Stomach (tissue), 8 donors: ENCODE measurements at regions not wholly inside any gene's neighbourhood (a gene's known extent, or its start where the extent isn't known, plus 50 kb on each side); places are given as distances from the start of the nearest gene placed in this dataset.
A peak's percentile ranks its signal among the peaks of the same experiment; 100 is the strongest.
"Not testable (repeated sequence)": the region's sequence is repeated elsewhere in the genome, so short reads cannot be mapped to it uniquely, and the experiment has no call there.

Source experiments
- DNase-seq, 2 donors: peaks; one replicate each; pipeline versions ENCODE4 v3.0.0 to v3.0.0-alpha.2; 2013 to 2019
- H3K27ac ChIP-seq, 5 donors: fragments of 200-600 bp in 4 of 5; sonication (generic) in 4 of 5; one replicate each; pipeline ENCODE4 v1.5.1; 2013 to 2019; ENCODE audit warnings: mild to moderate bottlenecking in 1 of 5, moderate library complexity in 1 of 5
- H3K27me3 ChIP-seq, 3 donors: fragments of 200-600 bp; sonication (generic); one replicate each; pipeline ENCODE4 v1.5.1; 2017 to 2019; ENCODE audit warnings: mixed run types in 1 of 3
- H3K36me3 ChIP-seq, 4 donors: fragments of 200-600 bp; sonication (generic); 1 replicate in 3 of 4; 2 replicates in 1 of 4; pipeline ENCODE4 v1.5.1; 2016 to 2019
- H3K4me1 ChIP-seq, 4 donors: fragments of 200-600 bp; sonication (generic); one replicate each; pipeline ENCODE4 v1.5.1; 2016 to 2019
- H3K4me3 ChIP-seq, 4 donors: fragments of 200-600 bp; sonication (generic) in 3 of 4; one replicate each; pipeline ENCODE4 v1.5.1; 2016 to 2019; ENCODE audit warnings: mild to moderate bottlenecking in 1 of 4
- H3K9me3 ChIP-seq, 4 donors: fragments of 200-600 bp; sonication (generic); one replicate each; pipeline ENCODE4 v1.5.1; 2016 to 2019
- EP300 ChIP-seq: sonication (generic); formaldehyde crosslinking; IDR thresholded peaks from one replicate; pipeline ENCODE4 v1.6.1; 2017; ENCODE audit warnings: antibody characterized with exemption
- POLR2A ChIP-seq, 4 donors: fragments of 450-650 bp; IDR thresholded peaks; one replicate each; pipeline ENCODE4 v1.6.1; 2016; ENCODE audit warnings: antibody characterized with exemption in 4 of 4, control low read depth in 2 of 4, mild to moderate bottlenecking in 1 of 4, moderate library complexity in 1 of 4
- POLR2AphosphoS5 ChIP-seq, 3 donors: sonication (generic); formaldehyde crosslinking; IDR thresholded peaks; one replicate each; pipeline ENCODE4 v1.6.1; 2016; ENCODE audit warnings: antibody characterized with exemption in 3 of 3
- WGBS, 5 donors: extraction: QIAGEN DNeasy Blood & Tissue Kit in 3 of 5; methylation state at CpG; one replicate each; pipeline versions ENCODE4 v1.1.5 to v1.1.7; 2013 to 2018; 5-methylcytosine and 5-hydroxymethylcytosine counted together
- intact Hi-C: fragments of 100-400 bp; cut with DNase I; formaldehyde crosslinking; loops from one replicate; pipeline ENCODE4 v1.15.1; 2023; ENCODE audit warnings: low total_unique reads
- TF ChIP-seq, protein P1 (sequence below), 7 experiments: fragments of 450-650 bp in 4 of 7; fragments of 200-600 bp in 3 of 7; sonication (generic) in 3 of 7; IDR thresholded peaks; one replicate each; pipeline ENCODE4 v1.5.1; 2016 to 2019; ENCODE audit warnings: antibody characterized with exemption in 7 of 7, control low read depth in 2 of 7, mild to moderate bottlenecking in 1 of 7
- donor health status: healthy with polysubstance abuse.
- donor health status: Bipolar disorder and iron deficiency.
- donor health status: healthy.

DNA sequence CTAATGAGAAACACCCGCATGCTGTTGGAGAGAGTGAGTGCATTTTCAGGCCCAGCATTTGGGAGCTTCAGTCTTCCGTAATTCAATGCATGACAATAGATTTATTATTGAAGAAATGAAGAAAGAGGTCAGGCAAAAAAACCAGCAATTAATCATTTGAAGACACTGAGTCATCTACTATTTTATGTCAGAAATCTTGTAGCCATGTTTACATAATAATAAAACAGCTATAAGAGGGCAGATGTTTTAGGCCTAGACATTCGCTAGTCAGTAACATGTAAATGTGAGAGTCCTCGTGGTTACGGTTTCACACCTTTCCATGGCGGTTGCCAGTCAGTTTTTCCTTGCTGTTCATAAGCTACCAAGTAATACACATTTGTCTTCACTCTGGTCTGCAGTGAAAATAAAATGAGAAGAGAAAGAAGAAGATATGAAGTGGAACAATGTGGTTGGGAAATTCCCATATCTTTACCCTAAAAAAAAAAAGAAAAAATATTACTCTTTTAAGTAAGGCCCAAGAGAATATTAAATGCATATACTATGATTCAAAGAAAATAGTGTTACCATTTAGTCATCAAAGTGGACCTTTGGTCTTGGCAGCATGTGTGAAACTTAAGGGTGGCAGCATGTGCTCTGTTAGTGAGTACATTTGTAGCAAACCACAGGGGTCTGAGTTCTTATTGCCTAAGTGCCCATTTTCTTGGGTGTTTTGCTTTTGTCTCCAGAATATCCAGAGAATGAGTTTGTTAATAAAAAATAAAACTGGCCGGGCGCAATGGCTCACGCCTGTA is 140.5 kb upstream of the TBL1XR1 start:
- no peak for TF ChIP-seq POLR2AphosphoS5 (IDR thresholded peaks at IDR 0.05)
- TF ChIP-seq POLR2A (IDR thresholded peaks at IDR 0.05): no peak
- TF ChIP-seq, protein P1, sequence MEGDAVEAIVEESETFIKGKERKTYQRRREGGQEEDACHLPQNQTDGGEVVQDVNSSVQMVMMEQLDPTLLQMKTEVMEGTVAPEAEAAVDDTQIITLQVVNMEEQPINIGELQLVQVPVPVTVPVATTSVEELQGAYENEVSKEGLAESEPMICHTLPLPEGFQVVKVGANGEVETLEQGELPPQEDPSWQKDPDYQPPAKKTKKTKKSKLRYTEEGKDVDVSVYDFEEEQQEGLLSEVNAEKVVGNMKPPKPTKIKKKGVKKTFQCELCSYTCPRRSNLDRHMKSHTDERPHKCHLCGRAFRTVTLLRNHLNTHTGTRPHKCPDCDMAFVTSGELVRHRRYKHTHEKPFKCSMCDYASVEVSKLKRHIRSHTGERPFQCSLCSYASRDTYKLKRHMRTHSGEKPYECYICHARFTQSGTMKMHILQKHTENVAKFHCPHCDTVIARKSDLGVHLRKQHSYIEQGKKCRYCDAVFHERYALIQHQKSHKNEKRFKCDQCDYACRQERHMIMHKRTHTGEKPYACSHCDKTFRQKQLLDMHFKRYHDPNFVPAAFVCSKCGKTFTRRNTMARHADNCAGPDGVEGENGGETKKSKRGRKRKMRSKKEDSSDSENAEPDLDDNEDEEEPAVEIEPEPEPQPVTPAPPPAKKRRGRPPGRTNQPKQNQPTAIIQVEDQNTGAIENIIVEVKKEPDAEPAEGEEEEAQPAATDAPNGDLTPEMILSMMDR (IDR thresholded peaks at IDR 0.05): no peak
- no peak for TF ChIP-seq EP300
- Histone ChIP-seq H3K9me3 (no peaks in the 10 kb centered on the region), H3K27ac (peak overlapping the region in 1 of 5 donors; percentile 9), H3K36me3 (no peaks in the 10 kb centered on the region), H3K4me1 (peaks cover 3 to 50% (median 17%) of the 10 kb centered on the region in 4 donors), H3K4me3 (no peak overlapping the region), H3K27me3 (no peaks in the 10 kb centered on the region)
- 83 to 90% (median 85%) methylated on average over 9 of the region's 9 CpGs for WGBS, 5 donors
- DNase-seq: peak in 1 of 2 donors; percentile 22
- intact Hi-C loops: no loop called here

DNA sequence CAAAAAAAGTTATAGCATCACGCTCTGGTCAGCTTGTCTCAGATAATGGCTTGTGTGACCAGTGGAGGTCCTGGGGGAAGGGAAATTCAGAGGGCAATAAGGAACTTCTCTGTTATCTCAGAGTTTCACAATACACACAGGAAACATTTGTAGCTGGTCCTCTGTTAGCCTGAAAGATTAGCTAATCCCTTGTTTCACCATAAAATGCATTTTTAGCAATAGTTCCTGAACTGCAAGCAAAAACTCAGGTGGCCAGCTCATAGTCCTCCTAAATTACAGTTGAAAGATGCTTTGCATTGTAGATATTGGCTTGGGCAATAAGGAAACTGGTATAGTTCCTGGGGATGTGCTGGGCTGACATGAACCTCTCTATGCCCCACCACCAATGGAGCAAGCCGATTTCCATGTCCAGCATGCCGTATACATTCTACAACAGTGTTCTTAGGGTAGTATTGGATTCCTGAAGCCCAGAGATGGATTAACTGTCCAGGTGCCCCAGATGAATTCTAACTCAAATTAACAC is 141.5 kb upstream of the TBL1XR1 start:
- 64 to 75% (median 68%) methylated on average over 3 of the region's 3 CpGs for WGBS, 5 donors
- intact Hi-C loops: no loop called here

DNA sequence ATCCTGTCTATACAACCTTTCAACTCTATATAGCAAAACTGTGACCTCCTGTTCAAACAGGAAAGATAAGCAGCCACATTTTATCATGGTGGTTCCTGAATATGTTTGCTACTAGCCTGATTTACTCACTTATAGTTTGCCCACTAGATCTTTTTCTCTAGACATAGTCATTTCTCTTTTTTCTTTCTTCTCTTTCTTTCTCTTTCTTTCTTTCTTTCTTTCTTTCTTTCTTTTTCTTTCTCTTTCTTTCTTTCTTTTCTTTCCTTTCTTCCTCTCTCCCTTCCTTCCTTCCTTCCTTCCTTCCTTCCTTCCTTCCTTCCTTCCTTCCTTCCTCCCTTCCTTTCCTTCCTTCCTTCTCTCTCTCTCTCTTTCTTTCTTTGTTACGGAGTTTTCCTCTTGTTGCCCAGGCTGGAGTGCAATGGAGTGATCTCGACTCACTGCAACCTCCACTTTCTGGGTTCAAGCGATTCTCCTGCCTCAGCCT is 142.0 kb upstream of the TBL1XR1 start:
- H3K27ac ChIP-seq: peak overlapping the region in 2 of 5 donors; percentile 49 to 52
- H3K4me3 ChIP-seq, H3K36me3 ChIP-seq, intact Hi-C loops, H3K27me3 ChIP-seq, H3K9me3 ChIP-seq: not testable (repeated sequence)
- peak in 1 of 2 donors; percentile 34 for DNase-seq
- H3K4me1 ChIP-seq: peaks cover 3 to 55% (median 25%) of the 10 kb centered on the region in 4 donors
- WGBS, 5 donors: 62 to 76% (median 64%) methylated on average over 3 of the region's 3 CpGs

More for the DNA sequence above, 141.5 kb upstream of the TBL1XR1 start:
- Histone ChIP-seq H3K9me3 (no peaks in the 10 kb centered on the region), H3K4me1 (peaks cover 3 to 52% (median 22%) of the 10 kb centered on the region in 4 donors), H3K36me3 (no peaks in the 10 kb centered on the region), H3K4me3 (no peak overlapping the region), H3K27ac (peak overlapping the region in 2 of 5 donors; percentile 49 to 52), H3K27me3 (no peaks in the 10 kb centered on the region)
- peak in 1 of 2 donors; percentile 56 for DNase-seq
- TF ChIP-seq, protein P1 (IDR thresholded peaks at IDR 0.05): no peak
- TF ChIP-seq POLR2AphosphoS5 (IDR thresholded peaks at IDR 0.05) (no peak), POLR2A (IDR thresholded peaks at IDR 0.05) (no peak), EP300 (no peak)

DNA sequence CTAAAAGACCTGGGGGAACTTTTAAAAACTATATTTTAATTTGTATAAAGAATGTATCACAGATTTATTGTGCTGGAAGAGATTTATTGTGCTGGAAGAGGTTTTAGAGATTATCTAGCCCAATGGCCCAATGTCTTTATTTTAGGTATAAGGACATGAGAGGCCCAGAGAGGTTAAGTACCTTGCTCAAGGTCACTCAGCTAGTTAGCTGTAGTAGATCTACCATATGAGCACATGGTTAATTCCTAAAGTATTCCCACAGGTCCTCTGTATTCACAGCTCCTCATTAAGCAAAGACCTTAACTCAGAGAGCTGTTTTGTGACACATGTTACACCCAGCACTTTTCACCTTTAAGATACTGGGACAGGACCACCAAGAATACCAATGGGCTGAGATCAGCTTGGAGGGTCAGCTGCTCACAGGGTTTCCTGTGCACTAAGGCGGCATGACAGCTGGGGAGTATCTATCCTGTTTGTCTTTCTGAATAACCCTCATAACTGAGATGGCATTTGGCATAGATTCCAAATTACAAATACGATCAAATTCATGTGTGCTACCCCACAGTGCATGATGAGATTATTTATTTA is 143.1 kb upstream of the TBL1XR1 start:
- H3K27me3 ChIP-seq: no peaks in the 10 kb centered on the region
- H3K36me3 ChIP-seq: no peaks in the 10 kb centered on the region
- peak in 1 of 2 donors; percentile 23 for DNase-seq
- WGBS, 5 donors: 74 to 93% (median 83%) methylated on average over 2 of the region's 2 CpGs
- no peak overlapping the region for H3K4me3 ChIP-seq
- intact Hi-C loops: no loop called here
- no peak overlapping the region for H3K27ac ChIP-seq
- peaks cover 12 to 62% (median 35%) of the 10 kb centered on the region in 4 donors for H3K4me1 ChIP-seq
- TF ChIP-seq, protein P1 (IDR thresholded peaks at IDR 0.05): no peak
- TF ChIP-seq POLR2A (IDR thresholded peaks at IDR 0.05): no peak
- no peak for TF ChIP-seq POLR2AphosphoS5 (IDR thresholded peaks at IDR 0.05)
- TF ChIP-seq EP300: no peak
- H3K9me3 ChIP-seq: no peaks in the 10 kb centered on the region
